Cardiac muscle cell (in vitro differentiated cells and primary cell): ENCODE measurements at regions not wholly inside any gene's neighbourhood (a gene's known extent, or its start where the extent isn't known, plus 50 kb on each side); places are given as distances from the start of the nearest gene placed in this dataset.

Experiments
- DNase-seq, 2 donors: peaks; one replicate each; pipeline versions ENCODE4 v3.0.0 to v3.0.0-alpha.2; 2010 to 2017; ENCODE audit warnings: low read depth in 1 of 2, low spot score in 1 of 2
- H3K27ac ChIP-seq: fragments of 200-600 bp; sonication (generic); 2 replicates; pipeline ENCODE4 v1.5.1; 2016
- H3K27me3 ChIP-seq: fragments of 200-600 bp; sonication (generic); 2 replicates; pipeline ENCODE4 v1.6.0; 2016; ENCODE audit warnings: control low read depth
- H3K36me3 ChIP-seq: fragments of 200-600 bp; sonication (generic); 2 replicates; pipeline ENCODE4 v1.5.1; 2016; ENCODE audit warnings: control low read depth
- H3K4me1 ChIP-seq: fragments of 200-600 bp; sonication (generic); 2 replicates; pipeline ENCODE4 v1.8.1; 2017; ENCODE audit warnings: low read depth, mild to moderate bottlenecking, mixed run types
- H3K4me3 ChIP-seq: fragments of 200-600 bp; sonication (generic); 2 replicates; pipeline ENCODE4 v1.5.1; 2016; ENCODE audit warnings: mild to moderate bottlenecking
- H3K9me3 ChIP-seq: fragments of 200-600 bp; sonication (generic); 2 replicates; pipeline ENCODE4 v1.5.1; 2017; ENCODE audit warnings: low read depth, mild to moderate bottlenecking, control low read depth
- TF ChIP-seq, protein P1 (sequence below): IDR thresholded peaks from 2 replicates; pipeline ENCODE4 v1.5.1; 2012; ENCODE audit warnings: low read depth, mild to moderate bottlenecking, low read length

DNA sequence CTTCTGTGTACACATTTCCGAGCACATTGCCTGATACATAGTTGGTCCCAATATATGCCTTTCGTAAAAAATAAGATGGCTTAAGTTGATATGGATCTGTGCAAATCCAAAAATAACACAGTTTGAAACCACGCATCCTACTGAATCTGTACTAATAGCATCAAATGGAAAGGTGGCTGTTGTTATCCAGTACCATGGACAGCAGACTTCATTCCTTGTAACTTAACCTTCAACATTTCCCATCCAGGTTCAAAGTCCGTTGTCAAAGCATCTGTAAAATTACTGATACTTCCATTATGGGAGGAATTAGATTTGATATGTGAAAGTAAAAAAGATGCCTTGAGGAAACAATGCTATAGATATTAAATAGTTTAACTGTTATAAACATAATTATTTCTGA, 65.5 kb upstream of the C3orf49 start:
- TF ChIP-seq, protein P1, sequence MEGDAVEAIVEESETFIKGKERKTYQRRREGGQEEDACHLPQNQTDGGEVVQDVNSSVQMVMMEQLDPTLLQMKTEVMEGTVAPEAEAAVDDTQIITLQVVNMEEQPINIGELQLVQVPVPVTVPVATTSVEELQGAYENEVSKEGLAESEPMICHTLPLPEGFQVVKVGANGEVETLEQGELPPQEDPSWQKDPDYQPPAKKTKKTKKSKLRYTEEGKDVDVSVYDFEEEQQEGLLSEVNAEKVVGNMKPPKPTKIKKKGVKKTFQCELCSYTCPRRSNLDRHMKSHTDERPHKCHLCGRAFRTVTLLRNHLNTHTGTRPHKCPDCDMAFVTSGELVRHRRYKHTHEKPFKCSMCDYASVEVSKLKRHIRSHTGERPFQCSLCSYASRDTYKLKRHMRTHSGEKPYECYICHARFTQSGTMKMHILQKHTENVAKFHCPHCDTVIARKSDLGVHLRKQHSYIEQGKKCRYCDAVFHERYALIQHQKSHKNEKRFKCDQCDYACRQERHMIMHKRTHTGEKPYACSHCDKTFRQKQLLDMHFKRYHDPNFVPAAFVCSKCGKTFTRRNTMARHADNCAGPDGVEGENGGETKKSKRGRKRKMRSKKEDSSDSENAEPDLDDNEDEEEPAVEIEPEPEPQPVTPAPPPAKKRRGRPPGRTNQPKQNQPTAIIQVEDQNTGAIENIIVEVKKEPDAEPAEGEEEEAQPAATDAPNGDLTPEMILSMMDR: no peak
- no peak overlapping the region for H3K4me3 ChIP-seq
- no peaks in the 10 kb centered on the region for H3K4me1 ChIP-seq
- no peaks in the 10 kb centered on the region for H3K9me3 ChIP-seq
- no peak overlapping the region for H3K27ac ChIP-seq
- peak; percentile 45 to 70 for DNase-seq
- H3K36me3 ChIP-seq: no peaks in the 10 kb centered on the region
- H3K27me3 ChIP-seq: no peaks in the 10 kb centered on the region

DNA sequence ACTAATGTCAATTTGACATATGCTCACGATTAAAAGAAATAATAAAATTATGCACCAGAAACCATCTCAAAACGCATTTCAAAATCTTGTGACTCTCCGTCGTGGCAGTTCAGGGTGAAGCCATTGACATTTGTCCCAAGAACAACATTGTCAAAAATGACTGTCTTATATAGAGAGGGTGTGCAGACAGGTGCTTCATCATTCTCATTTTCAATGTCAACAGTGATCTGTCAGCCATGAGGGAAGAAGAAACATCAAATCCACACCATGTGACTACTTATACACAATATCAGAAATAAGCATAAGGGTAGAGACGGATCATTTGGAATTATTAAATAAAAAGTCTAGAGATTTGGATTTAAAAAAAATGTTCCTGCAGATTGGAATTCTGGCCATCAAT, 65.1 kb upstream of the C3orf49 start:
- Histone ChIP-seq H3K36me3 (no peaks in the 10 kb centered on the region), H3K4me1 (no peaks in the 10 kb centered on the region), H3K9me3 (no peaks in the 10 kb centered on the region), H3K4me3 (no peak overlapping the region), H3K27me3 (no peaks in the 10 kb centered on the region), H3K27ac (no peak overlapping the region)
- TF ChIP-seq, protein P1: no peak
- no peak for DNase-seq

DNA sequence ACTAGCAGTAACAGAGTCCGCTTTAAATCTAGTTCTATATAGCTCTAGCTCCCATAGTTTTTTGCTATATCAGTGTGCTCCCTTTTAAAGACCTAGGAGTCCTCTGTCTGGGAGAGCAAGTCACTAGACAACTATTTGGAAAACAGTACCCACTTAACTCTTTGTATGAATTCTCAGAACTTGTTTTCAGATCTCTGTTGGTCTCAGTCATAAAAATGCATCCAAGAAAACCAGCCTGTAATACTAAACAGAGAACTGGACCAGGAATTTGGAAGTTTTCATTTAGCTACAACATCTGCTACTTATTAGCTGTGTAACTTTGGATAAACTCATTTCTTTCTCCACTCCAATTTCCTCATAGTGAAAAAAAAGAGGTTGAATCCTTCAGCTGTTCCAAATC, 56.9 kb upstream of the C3orf49 start:
- TF ChIP-seq, protein P1: no peak
- DNase-seq: peak in 1 of 2 donors; percentile 2
- Histone ChIP-seq H3K36me3 (no peaks in the 10 kb centered on the region), H3K9me3 (no peaks in the 10 kb centered on the region), H3K4me1 (no peaks in the 10 kb centered on the region), H3K27me3 (peaks cover 7% of the 10 kb centered on the region), H3K4me3 (no peak overlapping the region), H3K27ac (no peak overlapping the region)

DNA sequence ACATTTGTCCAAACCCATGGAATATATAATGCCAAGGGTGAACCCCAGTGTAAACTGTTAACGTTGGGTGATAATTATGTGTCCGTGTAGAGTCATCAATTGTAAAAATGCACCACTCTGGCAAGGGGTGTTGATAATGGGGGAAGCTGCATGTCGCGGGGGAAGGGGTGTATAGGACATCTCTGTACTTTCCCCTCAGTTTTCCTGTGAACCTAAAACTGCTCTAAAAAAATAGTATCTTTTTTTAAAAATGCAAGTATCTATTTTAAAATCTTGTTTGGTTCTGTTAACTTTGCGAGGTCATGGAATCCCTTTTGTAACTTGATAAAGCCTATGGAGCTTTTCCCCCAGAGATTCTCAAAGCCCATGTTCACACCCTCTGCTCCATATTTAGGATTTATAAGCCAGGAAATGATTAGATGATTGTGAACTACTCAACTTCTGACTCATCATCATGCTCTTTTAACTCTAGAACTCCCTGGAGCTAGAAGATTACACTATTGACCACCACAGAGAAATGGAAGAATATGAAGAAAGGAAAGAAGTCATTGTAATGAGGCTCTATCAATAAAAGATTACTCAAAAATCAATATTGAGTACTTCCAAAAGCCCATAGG, 56.1 kb upstream of the C3orf49 start:
- Histone ChIP-seq H3K9me3 (no peaks in the 10 kb centered on the region), H3K27me3 (peaks cover 8% of the 10 kb centered on the region), H3K36me3 (no peaks in the 10 kb centered on the region), H3K4me1 (no peaks in the 10 kb centered on the region), H3K27ac (no peak overlapping the region), H3K4me3 (no peak overlapping the region)
- DNase-seq: peak in 1 of 2 donors; percentile 9
- TF ChIP-seq, protein P1: no peak

DNA sequence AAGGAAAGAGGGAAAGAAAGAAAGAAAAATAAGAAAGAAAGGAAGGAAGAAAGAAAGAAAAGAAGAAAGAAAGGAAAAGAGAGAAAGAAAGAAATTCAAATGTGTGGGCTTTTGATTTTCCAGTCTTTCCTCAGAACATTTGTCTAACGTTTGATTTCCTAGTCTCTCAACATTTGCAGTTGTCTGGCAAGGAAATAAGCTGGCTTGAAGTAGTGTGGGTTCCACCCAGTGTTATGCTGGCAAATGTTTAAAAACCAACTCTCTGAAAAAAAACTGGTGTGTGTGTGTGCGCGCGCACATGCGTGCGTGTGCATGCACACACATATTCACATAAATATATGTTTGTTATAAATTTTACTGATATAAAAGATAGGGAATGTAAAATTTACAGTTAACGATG, 54.6 kb upstream of the C3orf49 start:
- Histone ChIP-seq H3K27ac (no peak overlapping the region), H3K36me3 (no peaks in the 10 kb centered on the region), H3K27me3 (peaks cover 19% of the 10 kb centered on the region), H3K4me1 (no peaks in the 10 kb centered on the region), H3K4me3 (no peak overlapping the region), H3K9me3 (no peaks in the 10 kb centered on the region)
- TF ChIP-seq, protein P1: no peak
- no peak for DNase-seq
